HTR-8/SVneo (cell line): ENCODE measurements at regions not wholly inside any gene's neighbourhood (a gene's known extent, or its start where the extent isn't known, plus 50 kb on each side); places are given as distances from the start of the nearest gene placed in this dataset.
"Not testable (repeated sequence)": the region's sequence is repeated elsewhere in the genome, so short reads cannot be mapped to it uniquely, and the experiment has no call there.

Source experiments
- DNase-seq: peaks from one replicate; pipeline ENCODE4 v3.0.0; 2011; ENCODE audit warnings: low spot score, mixed read lengths; ENCODE audit not compliant: insufficient read length
- FAIRE-seq: peaks from 2 replicates; lab custom pipeline; 2011; peaks lifted over from hg19 to GRCh38; lab: Jason Lieb, UNC

GRCh38 chr21:10325546-10325945, 195.8 kb upstream of the TPTE start:
- not testable (repeated sequence) for DNase-seq, FAIRE-seq

- not testable (repeated sequence) for DNase-seq, FAIRE-seq
These were observed 195.2 kb upstream of the TPTE start for GRCh38 chr21:10326146-10326545.

GRCh38 chr21:10328646-10329045, 192.7 kb upstream of the TPTE start:
- not testable (repeated sequence) for FAIRE-seq, DNase-seq

GRCh38 chr21:10330641-10331119, 190.7 kb upstream of the TPTE start:
- DNase-seq, FAIRE-seq: not testable (repeated sequence)

GRCh38 chr21:10331134-10331533, 190.2 kb upstream of the TPTE start:
- not testable (repeated sequence) for DNase-seq, FAIRE-seq

- FAIRE-seq, DNase-seq: not testable (repeated sequence)
These were observed 188.4 kb upstream of the TPTE start for GRCh38 chr21:10332935-10333334.

- not testable (repeated sequence) for FAIRE-seq, DNase-seq
These were observed 187.0 kb upstream of the TPTE start for GRCh38 chr21:10334391-10334790.

GRCh38 chr21:10342261-10342956, 179.0 kb upstream of the TPTE start:
- FAIRE-seq, DNase-seq: not testable (repeated sequence)

GRCh38 chr21:10343146-10343935, 178.0 kb upstream of the TPTE start:
- DNase-seq, FAIRE-seq: not testable (repeated sequence)

- not testable (repeated sequence) for FAIRE-seq, DNase-seq
These were observed 177.1 kb upstream of the TPTE start for GRCh38 chr21:10344266-10344665.

GRCh38 chr21:10345178-10345612, 176.2 kb upstream of the TPTE start:
- not testable (repeated sequence) for DNase-seq, FAIRE-seq

- not testable (repeated sequence) for FAIRE-seq, DNase-seq
These were observed 175.1 kb upstream of the TPTE start for GRCh38 chr21:10346249-10346648.

- not testable (repeated sequence) for FAIRE-seq, DNase-seq
These were observed 174.3 kb upstream of the TPTE start for GRCh38 chr21:10346933-10347615.

GRCh38 chr21:10347675-10348074, 173.7 kb upstream of the TPTE start:
- FAIRE-seq, DNase-seq: not testable (repeated sequence)

- not testable (repeated sequence) for FAIRE-seq, DNase-seq
These were observed 173.2 kb upstream of the TPTE start for GRCh38 chr21:10348150-10348549.

GRCh38 chr21:10354851-10355578, 166.4 kb upstream of the TPTE start:
- not testable (repeated sequence) for DNase-seq, FAIRE-seq

- not testable (repeated sequence) for FAIRE-seq, DNase-seq
These were observed 162.3 kb upstream of the TPTE start for GRCh38 chr21:10359120-10359519.

- FAIRE-seq, DNase-seq: not testable (repeated sequence)
These were observed 161.5 kb upstream of the TPTE start for GRCh38 chr21:10359911-10360310.

- DNase-seq, FAIRE-seq: not testable (repeated sequence)
These were observed 160.1 kb upstream of the TPTE start for GRCh38 chr21:10361214-10361736.
